GM23248 (cell line): ENCODE measurements at regions not wholly inside any gene's neighbourhood (a gene's known extent, or its start where the extent isn't known, plus 50 kb on each side); places are given as distances from the start of the nearest gene placed in this dataset.

ENCODE experiments used
- DNase-seq: peaks from one replicate; pipeline ENCODE4 v3.0.0-alpha.2; 2015
- H2AFZ ChIP-seq: fragments of 200-600 bp; sonication (generic); 2 replicates; pipeline ENCODE4 v1.6.1; 2016; ENCODE audit warnings: antibody characterized with exemption
- H3F3A ChIP-seq: fragments of 200-600 bp; sonication (generic); 2 replicates; pipeline ENCODE4 v1.6.1; 2016; ENCODE audit warnings: mild to moderate bottlenecking, antibody characterized with exemption, mixed run types; ENCODE audit not compliant: insufficient read depth
- H3K27ac ChIP-seq: fragments of 200-600 bp; sonication (generic); 2 replicates; pipeline ENCODE4 v1.5.1; 2016; ENCODE audit warnings: mild to moderate bottlenecking
- H3K27me3 ChIP-seq: fragments of 200-600 bp; sonication (generic); replicated peaks from 2 replicates; pipeline ENCODE4 v1.6.1; 2016; ENCODE audit warnings: mild to moderate bottlenecking; ENCODE audit not compliant: insufficient read depth
- H3K36me3 ChIP-seq: fragments of 200-600 bp; sonication (generic); 2 replicates; pipeline ENCODE4 v1.6.1; 2016; ENCODE audit warnings: low read depth, mild to moderate bottlenecking
- H3K4me1 ChIP-seq: fragments of 200-600 bp; sonication (generic); 2 replicates; pipeline ENCODE4 v1.6.1; 2016; ENCODE audit warnings: mild to moderate bottlenecking; ENCODE audit not compliant: insufficient read depth
- H3K4me2 ChIP-seq: fragments of 200-600 bp; sonication (generic); one replicate; pipeline ENCODE4 v1.6.1; 2016; ENCODE audit warnings: mild to moderate bottlenecking; ENCODE audit not compliant: unreplicated experiment
- H3K4me3 ChIP-seq: fragments of 200-600 bp; sonication (generic); 2 replicates; pipeline ENCODE4 v1.5.1; 2016; ENCODE audit warnings: mild to moderate bottlenecking
- H3K79me2 ChIP-seq: fragments of 200-600 bp; sonication (generic); 2 replicates; pipeline ENCODE4 v1.6.1; 2016; ENCODE audit warnings: mild to moderate bottlenecking; ENCODE audit not compliant: insufficient read depth
- H3K9ac ChIP-seq: fragments of 200-600 bp; sonication (generic); 2 replicates; pipeline ENCODE4 v1.6.1; 2016; ENCODE audit warnings: mild to moderate bottlenecking
- H3K9me2 ChIP-seq: fragments of 200-600 bp; sonication (generic); 2 replicates; pipeline ENCODE4 v1.6.1; 2016; ENCODE audit warnings: mixed run types, mild to moderate bottlenecking, moderate library complexity; ENCODE audit not compliant: insufficient read depth
- H3K9me3 ChIP-seq: fragments of 200-600 bp; sonication (generic); one replicate; pipeline ENCODE4 v1.6.1; 2017; ENCODE audit warnings: low read depth
- H4K20me1 ChIP-seq: fragments of 200-600 bp; sonication (generic); 2 replicates; pipeline ENCODE4 v1.6.0; 2016; ENCODE audit not compliant: insufficient read depth
- EZH2 ChIP-seq: fragments of 200-600 bp; sonication (generic); IDR thresholded peaks from 2 replicates; pipeline ENCODE4 v1.6.1; 2018; ENCODE audit warnings: antibody characterized with exemption, mild to moderate bottlenecking; ENCODE audit not compliant: insufficient read depth, poor library complexity, severe bottlenecking
- EZH2phosphoT487 ChIP-seq: fragments of 200-600 bp; sonication (generic); IDR thresholded peaks from 2 replicates; pipeline ENCODE4 v1.6.1; 2018; ENCODE audit warnings: antibody characterized with exemption, moderate library complexity, mild to moderate bottlenecking, low read depth; ENCODE audit not compliant: insufficient read depth
- WGBS, 2 experiments: methylation state at CpG; one replicate each; pipeline ENCODE4 v1.1.6; 2015 to 2017; ENCODE audit warnings: low lambda C conversion rate in 2 of 2, low coverage in 1 of 2; ENCODE audit errors: missing lambda C conversion rate in 2 of 2; 5-methylcytosine and 5-hydroxymethylcytosine counted together
- in situ Hi-C: fragments of 300-500 bp; cut with MboI; formaldehyde crosslinking; loops from 2 replicates; pipeline ENCODE4 v1.15.0; 2020

- H3K9ac ChIP-seq = no peak overlapping the region
- H3K27ac ChIP-seq = no peak overlapping the region
- H2AFZ ChIP-seq = no peak overlapping the region
- no peaks in the 10 kb centered on the region for H3F3A ChIP-seq
- in situ Hi-C loops = no loop called here
- no peaks in the 10 kb centered on the region for H3K79me2 ChIP-seq
- no peaks in the 10 kb centered on the region for H3K9me2 ChIP-seq
- no peak overlapping the region for H3K4me2 ChIP-seq
- no peak for DNase-seq
- no peaks in the 10 kb centered on the region for H4K20me1 ChIP-seq
- no peaks in the 10 kb centered on the region for H3K4me1 ChIP-seq
- no peaks in the 10 kb centered on the region for H3K36me3 ChIP-seq
- no peaks in the 10 kb centered on the region for H3K9me3 ChIP-seq
- no peaks in the 10 kb centered on the region for H3K27me3 ChIP-seq
- no peak overlapping the region for H3K4me3 ChIP-seq
- TF ChIP-seq EZH2 (no peak), EZH2phosphoT487 (no peak)
- 29 to 35% methylated on average over 4 of the region's 4 CpGs for WGBS, 2 experiments
Observed at GRCh38 chr1:191589536-191589935, 568.7 kb upstream of the RGS18 start.

- H3K4me2 ChIP-seq = no peak overlapping the region
- H2AFZ ChIP-seq = no peak overlapping the region
- H3K36me3 ChIP-seq = no peaks in the 10 kb centered on the region
- no peak for TF ChIP-seq EZH2
- no peak for TF ChIP-seq EZH2phosphoT487
- H3K27ac ChIP-seq = no peak overlapping the region
- H3K79me2 ChIP-seq = no peaks in the 10 kb centered on the region
- H3K4me1 ChIP-seq = no peaks in the 10 kb centered on the region
- H3K9ac ChIP-seq = no peak overlapping the region
- no peaks in the 10 kb centered on the region for H3K27me3 ChIP-seq
- no peak overlapping the region for H3K4me3 ChIP-seq
- WGBS, 2 experiments = 19 to 26% methylated on average over 3 of the region's 3 CpGs
- no peaks in the 10 kb centered on the region for H3K9me3 ChIP-seq
- no peaks in the 10 kb centered on the region for H4K20me1 ChIP-seq
- H3F3A ChIP-seq = no peaks in the 10 kb centered on the region
- no peaks in the 10 kb centered on the region for H3K9me2 ChIP-seq
- DNase-seq = no peak
- in situ Hi-C loops = no loop called here
Observed at GRCh38 chr1:191590578-191590977, 567.7 kb upstream of the RGS18 start.

GRCh38 chr1:191592039-191592438, 566.2 kb upstream of the RGS18 start:
- Histone ChIP-seq H3K36me3 (no peaks in the 10 kb centered on the region), H3K9me2 (no peaks in the 10 kb centered on the region), H4K20me1 (no peaks in the 10 kb centered on the region), H3K9me3 (no peaks in the 10 kb centered on the region), H3K27ac (no peak overlapping the region), H3K4me3 (no peak overlapping the region), H3K9ac (no peak overlapping the region), H2AFZ (no peak overlapping the region), H3K4me2 (no peak overlapping the region), H3K4me1 (no peaks in the 10 kb centered on the region), H3K27me3 (no peaks in the 10 kb centered on the region), H3F3A (no peaks in the 10 kb centered on the region), H3K79me2 (no peaks in the 10 kb centered on the region)
- TF ChIP-seq EZH2phosphoT487 = no peak
- TF ChIP-seq EZH2 = no peak
- 43 to 58% methylated on average over 1 of the region's 1 CpG for WGBS, 2 experiments
- in situ Hi-C loops = no loop called here
- no peak for DNase-seq

GRCh38 chr1:191592907-191593306, 565.4 kb upstream of the RGS18 start:
- Histone ChIP-seq H3K79me2 (no peaks in the 10 kb centered on the region), H3K27ac (no peak overlapping the region), H3K4me3 (no peak overlapping the region), H3K9me2 (no peaks in the 10 kb centered on the region), H3K36me3 (no peaks in the 10 kb centered on the region), H3K27me3 (no peaks in the 10 kb centered on the region), H3K9ac (no peak overlapping the region), H3K4me1 (no peaks in the 10 kb centered on the region), H3F3A (no peaks in the 10 kb centered on the region), H3K9me3 (no peaks in the 10 kb centered on the region), H2AFZ (no peak overlapping the region), H3K4me2 (no peak overlapping the region), H4K20me1 (no peaks in the 10 kb centered on the region)
- TF ChIP-seq EZH2 (no peak), EZH2phosphoT487 (no peak)
- in situ Hi-C loops = no loop called here
- DNase-seq = no peak
- 1 to 4% methylated on average over 2 of the region's 2 CpGs for WGBS, 2 experiments

GRCh38 chr1:191595170-191595569, 563.1 kb upstream of the RGS18 start:
- no peaks in the 10 kb centered on the region for H3K79me2 ChIP-seq
- DNase-seq = no peak
- H3K9me3 ChIP-seq = no peaks in the 10 kb centered on the region
- H2AFZ ChIP-seq = no peak overlapping the region
- H3K27ac ChIP-seq = no peak overlapping the region
- H3K9ac ChIP-seq = no peak overlapping the region
- no peaks in the 10 kb centered on the region for H3K9me2 ChIP-seq
- H3K4me3 ChIP-seq = no peak overlapping the region
- H3K36me3 ChIP-seq = no peaks in the 10 kb centered on the region
- no peak overlapping the region for H3K4me2 ChIP-seq
- in situ Hi-C loops = no loop called here
- no peak for TF ChIP-seq EZH2phosphoT487
- no peak for TF ChIP-seq EZH2
- WGBS, 2 experiments = 3 to 4% methylated on average over 3 of the region's 3 CpGs
- no peaks in the 10 kb centered on the region for H3K27me3 ChIP-seq
- H3F3A ChIP-seq = no peaks in the 10 kb centered on the region
- H4K20me1 ChIP-seq = no peaks in the 10 kb centered on the region
- no peaks in the 10 kb centered on the region for H3K4me1 ChIP-seq
